ENCODE measurements at regions not wholly inside any gene's neighbourhood (a gene's known extent, or its start where the extent isn't known, plus 50 kb on each side); places are given as distances from the start of the nearest gene placed in this dataset.

- TF ChIP-seq RAD21 (IDR thresholded peaks at IDR 0.05; ENCODE audit: low read depth) (no peak), MAX (IDR thresholded peaks at IDR 0.05) (no peak), SRF (IDR thresholded peaks at IDR 0.05; ENCODE audit: low read depth) (no peak)
Observed at GRCh38 chr13:105144936-105145335, 1390.5 kb downstream of the EFNB2 start (continued).

- Histone ChIP-seq H3K27ac (ENCODE audit: low read depth, low read length) (no peak overlapping the region), H3K9me3 (ENCODE audit: control insufficient read depth in 1 of 2, insufficient read depth in 1 of 2, low read depth in 1 of 2, low read length in 2 of 2) (no peaks in the 10 kb centered on the region), H3K27me3 (ENCODE audit: insufficient read depth, low read length) (no peaks in the 10 kb centered on the region), H4K20me1 (ENCODE audit: insufficient read depth) (no peaks in the 10 kb centered on the region), H3K9ac (ENCODE audit: low read length) (no peak overlapping the region), H2AFZ (ENCODE audit: low read depth, low read length, poor library complexity, severe bottlenecking) (no peak overlapping the region), H3K4me1 (ENCODE audit: control insufficient read depth in 1 of 2, insufficient read depth in 2 of 2, low read length in 2 of 2) (peaks cover 0 to 12% of the 10 kb centered on the region in 2 experiments; a peak in 2 of 4 replicates), H3K9me2 (ENCODE audit: insufficient read depth) (no peaks in the 10 kb centered on the region), H3K36me3 (ENCODE audit: control insufficient read depth in 1 of 2, insufficient read depth in 2 of 2, low read length in 2 of 2) (no peaks in the 10 kb centered on the region), H3K4me2 (ENCODE audit: low read length) (no peak overlapping the region), H3K4me3 (replicated peaks in 1 of 2; ENCODE audit: low read depth in 1 of 2, low read length in 2 of 2) (no peak overlapping the region), H3K79me2 (ENCODE audit: insufficient read depth, low read length) (no peaks in the 10 kb centered on the region)
- RAD21 ChIA-PET (ENCODE audit: low non-redundant PET in 1 of 2, low total read pairs in 2 of 2, uncharacterized antibody in 2 of 2, unreplicated experiment in 2 of 2): no interaction called here
- CTCF ChIA-PET: no interaction called here
- ATAC-seq: no peak
- no peak for DNase-seq (ENCODE audit: low read depth, low spot score)
- intact Hi-C loops (cut with micrococcal nuclease): loop anchor here (5.0 kb wide), 1 partner anchor 1393 kb away; the partner anchor contains the start of gene EFNB2
- POLR2A ChIA-PET: no interaction called here
- TF ChIP-seq SP1 (IDR thresholded peaks at IDR 0.05; ENCODE audit: low read depth): no peak
- peak in 2 of 3 experiments; percentile 9 to 20; a peak in 1 of 6 replicates for TF ChIP-seq CTCF (IDR thresholded peaks at IDR 0.05 in 2 of 3, conservative IDR thresholded peaks at IDR 0.05 in 1 of 3; ENCODE audit: borderline replicate concordance in 1 of 3, insufficient read depth in 1 of 3, low read depth in 2 of 3, low read length in 2 of 3)
- BruUV-seq (replicated peaks): no TSS peak
Observed at GRCh38 chr13:105144020-105144419, 1391.4 kb downstream of the EFNB2 start.

GRCh38 chr13:105142556-105142955 is 1392.9 kb downstream of the EFNB2 start:
- Histone ChIP-seq H3K9me3 (ENCODE audit: control insufficient read depth in 1 of 2, insufficient read depth in 1 of 2, low read depth in 1 of 2, low read length in 2 of 2) (no peaks in the 10 kb centered on the region), H3K27ac (ENCODE audit: low read depth, low read length) (no peak overlapping the region), H4K20me1 (ENCODE audit: insufficient read depth) (no peaks in the 10 kb centered on the region), H3K4me2 (ENCODE audit: low read length) (no peak overlapping the region), H3K79me2 (ENCODE audit: insufficient read depth, low read length) (no peaks in the 10 kb centered on the region), H3K27me3 (ENCODE audit: insufficient read depth, low read length) (no peaks in the 10 kb centered on the region), H3K4me1 (ENCODE audit: control insufficient read depth in 1 of 2, insufficient read depth in 2 of 2, low read length in 2 of 2) (peaks cover 0 to 14% of the 10 kb centered on the region in 2 experiments; a peak in 2 of 4 replicates), H2AFZ (ENCODE audit: low read depth, low read length, poor library complexity, severe bottlenecking) (no peak overlapping the region), H3K9ac (ENCODE audit: low read length) (no peak overlapping the region), H3K36me3 (ENCODE audit: control insufficient read depth in 1 of 2, insufficient read depth in 2 of 2, low read length in 2 of 2) (no peaks in the 10 kb centered on the region), H3K4me3 (replicated peaks in 1 of 2; ENCODE audit: low read depth in 1 of 2, low read length in 2 of 2) (no peak overlapping the region), H3K9me2 (ENCODE audit: insufficient read depth) (no peaks in the 10 kb centered on the region)
- no TSS peak for BruUV-seq (replicated peaks)
- intact Hi-C loops (cut with micrococcal nuclease): loop anchor here (5.0 kb wide), 1 partner anchor 1395 kb away; the partner anchor contains the start of gene EFNB2
- POLR2A ChIA-PET: no interaction called here
- RAD21 ChIA-PET (ENCODE audit: low non-redundant PET in 1 of 2, low total read pairs in 2 of 2, uncharacterized antibody in 2 of 2, unreplicated experiment in 2 of 2): no interaction called here
- CTCF ChIA-PET: no interaction called here
- ATAC-seq (no peak), DNase-seq (ENCODE audit: low read depth, low spot score) (no peak)
- no peak for TF ChIP-seq REST (IDR thresholded peaks at IDR 0.05; ENCODE audit: low read depth)
- no peak for TF ChIP-seq SP1 (IDR thresholded peaks at IDR 0.05; ENCODE audit: low read depth)
- no peak for TF ChIP-seq CEBPB (IDR thresholded peaks at IDR 0.05; ENCODE audit: low read depth)
- TF ChIP-seq YY1 (IDR thresholded peaks at IDR 0.05; ENCODE audit: extremely low read depth, insufficient replicate concordance, low read depth, low read length): no peak
- TF ChIP-seq RAD21 (IDR thresholded peaks at IDR 0.05; ENCODE audit: low read depth): no peak
- TF ChIP-seq SIN3A (IDR thresholded peaks at IDR 0.05; ENCODE audit: low read depth): no peak
- no peak for TF ChIP-seq ATF3 (IDR thresholded peaks at IDR 0.05)
- TF ChIP-seq TCF7L2 (IDR thresholded peaks at IDR 0.05; ENCODE audit: borderline replicate concordance, extremely low read depth, insufficient read depth, insufficient read length): no peak
- TF ChIP-seq EZH2 (IDR thresholded peaks at IDR 0.05): no peak
- TF ChIP-seq EGR1 (IDR thresholded peaks at IDR 0.05; ENCODE audit: low read depth): no peak

Data from HCT116 (cell line).